IMR-90 (cell line): ENCODE measurements at regions not wholly inside any gene's neighbourhood (a gene's known extent, or its start where the extent isn't known, plus 50 kb on each side); places are given as distances from the start of the nearest gene placed in this dataset.

Source experiments
- ATAC-seq: fragments of 200-7000 bp; cut with Tn5 transposase; 2 replicates; pipeline ENCODE4 v1.9.1; 2020; ENCODE audit warnings: low read depth, mild to moderate bottlenecking, moderate library complexity
- BruUV-seq: library from RNA; stranded (reverse); fragments of 400-500 nt; replicated peaks from 2 replicates; lab custom pipeline; 2021; lab: Mats Ljungman, UMichigan
- CTCF ChIA-PET: fragments of 300-600 bp; formaldehyde crosslinking; extraction: SDS; loops from one replicate; lab custom pipeline; 2021; ENCODE audit warnings: antibody characterized with exemption; lab: Yijun Ruan, JAX
- POLR2A ChIA-PET: fragments of 300-600 bp; sonication (Branson Sonifier 250); formaldehyde crosslinking; loops from one replicate; lab custom pipeline; 2022; ENCODE audit warnings: antibody characterized with exemption; ENCODE audit not compliant: unreplicated experiment; lab: Charles Lee
- DNase-seq: peaks from one replicate; pipeline ENCODE4 v3.0.0; 2013
- H2AFZ ChIP-seq: replicated peaks from 2 replicates; pipeline ENCODE3; 2013; ENCODE audit warnings: low read length, mild to moderate bottlenecking; ENCODE audit not compliant: poor library complexity
- H2AK5ac ChIP-seq: 2 replicates; pipeline ENCODE4 v1.6.1; 2013; ENCODE audit warnings: low read depth, low read length, inconsistent platforms
- H2AK9ac ChIP-seq: replicated peaks from 2 replicates; pipeline ENCODE3; 2013; ENCODE audit warnings: mild to moderate bottlenecking, low read depth, low read length, moderate library complexity; ENCODE audit not compliant: poor library complexity
- H2BK120ac ChIP-seq: 2 replicates; pipeline ENCODE4 v1.6.1; 2013; ENCODE audit warnings: low read depth, low read length, inconsistent platforms
- H2BK15ac ChIP-seq: 3 replicates; pipeline ENCODE4 v1.6.1; 2013; ENCODE audit warnings: low read depth, low read length, inconsistent platforms
- H2BK20ac ChIP-seq: 2 replicates; pipeline ENCODE4 v1.6.1; 2013; ENCODE audit warnings: low read depth, mild to moderate bottlenecking, inconsistent platforms, low read length, moderate library complexity
- H2BK5ac ChIP-seq: 2 replicates; pipeline ENCODE4 v1.6.1; 2013; ENCODE audit warnings: mild to moderate bottlenecking, low read depth, low read length, inconsistent platforms; ENCODE audit not compliant: poor library complexity, severe bottlenecking
- H3K14ac ChIP-seq: replicated peaks from 2 replicates; pipeline ENCODE4 v1.6.1; 2013; ENCODE audit warnings: low read depth, low read length, inconsistent platforms
- H3K18ac ChIP-seq: 2 replicates; pipeline ENCODE4 v1.6.1; 2013; ENCODE audit warnings: low read depth, low read length, control low read depth
- H3K23ac ChIP-seq: 2 replicates; pipeline ENCODE4 v1.6.1; 2013; ENCODE audit warnings: low read depth, low read length, inconsistent platforms
- H3K27ac ChIP-seq: 2 replicates; pipeline ENCODE4 v1.5.1; 2013; ENCODE audit warnings: mild to moderate bottlenecking, control low read depth, low read length; ENCODE audit not compliant: insufficient read depth
- H3K27me3 ChIP-seq: 2 replicates; pipeline ENCODE4 v1.6.1; 2013; ENCODE audit warnings: low read length; ENCODE audit not compliant: control insufficient read depth, insufficient read depth
- H3K36me3 ChIP-seq: 2 replicates; pipeline ENCODE4 v1.6.1; 2013; ENCODE audit warnings: low read length, mixed read lengths; ENCODE audit not compliant: control insufficient read depth, insufficient read depth
- H3K4ac ChIP-seq: 2 replicates; pipeline ENCODE4 v1.6.1; 2013; ENCODE audit warnings: low read depth, low read length, inconsistent platforms
- H3K4me1 ChIP-seq: 2 replicates; pipeline ENCODE4 v1.6.1; 2013; ENCODE audit warnings: low read length, mixed read lengths; ENCODE audit not compliant: control insufficient read depth, insufficient read depth
- H3K4me2 ChIP-seq: 2 replicates; pipeline ENCODE4 v1.6.1; 2013; ENCODE audit warnings: low read depth, mild to moderate bottlenecking, control low read depth, low read length, moderate library complexity
- H3K4me3 ChIP-seq: 2 replicates; pipeline ENCODE4 v1.5.1; 2013; ENCODE audit warnings: low read depth, mild to moderate bottlenecking, control low read depth, low read length, moderate library complexity; ENCODE audit not compliant: insufficient read depth
- H3K56ac ChIP-seq: 2 replicates; pipeline ENCODE4 v1.6.1; 2013; ENCODE audit warnings: low read length, inconsistent platforms; ENCODE audit not compliant: insufficient read depth; ENCODE audit errors: extremely low read depth
- H3K79me1 ChIP-seq, 2 experiments: 2 replicates each; pipeline ENCODE4 v1.6.1; 2013; ENCODE audit warnings: low read length in 2 of 2, inconsistent platforms in 1 of 2, low read depth in 1 of 2
- H3K9ac ChIP-seq: 2 replicates; pipeline ENCODE4 v1.6.1; 2013; ENCODE audit warnings: low read depth, low read length, control low read depth
- H3K9me1 ChIP-seq: 2 replicates; pipeline ENCODE4 v1.6.1; 2013; ENCODE audit warnings: low read length, inconsistent platforms; ENCODE audit not compliant: insufficient read depth
- H3K9me3 ChIP-seq: 2 replicates; pipeline ENCODE4 v1.6.1; 2013; ENCODE audit warnings: low read length; ENCODE audit not compliant: control insufficient read depth, insufficient read depth
- H4K20me1 ChIP-seq: 2 replicates; pipeline ENCODE4 v1.6.1; 2013; ENCODE audit warnings: low read length, inconsistent platforms; ENCODE audit not compliant: insufficient read depth
- H4K5ac ChIP-seq: 2 replicates; pipeline ENCODE4 v1.6.1; 2013; ENCODE audit warnings: mild to moderate bottlenecking, low read depth, low read length, control low read depth
- H4K8ac ChIP-seq, 2 experiments: 2 replicates each; pipeline ENCODE4 v1.6.1; 2013; ENCODE audit warnings: low read depth in 2 of 2, low read length in 2 of 2, control low read depth in 1 of 2, inconsistent platforms in 1 of 2
- H4K91ac ChIP-seq: 2 replicates; pipeline ENCODE4 v1.6.1; 2013; ENCODE audit warnings: low read depth, low read length, inconsistent platforms; ENCODE audit not compliant: insufficient read depth
- CEBPB ChIP-seq: IDR thresholded peaks from 2 replicates; pipeline ENCODE4 v1.6.1; 2012; ENCODE audit warnings: low read depth, low read length, improper control_type of control experiment
- CHD1 ChIP-seq: IDR thresholded peaks from 2 replicates; pipeline ENCODE4 v1.6.1; 2012; ENCODE audit warnings: low read depth, low read length, improper control_type of control experiment
- MAZ ChIP-seq: IDR thresholded peaks from 2 replicates; pipeline ENCODE4 v1.6.1; 2012; ENCODE audit warnings: low read depth, mild to moderate bottlenecking, low read length, improper control_type of control experiment, moderate library complexity, borderline replicate concordance
- RAD21 ChIP-seq: IDR thresholded peaks from 2 replicates; pipeline ENCODE4 v1.6.1; 2012; ENCODE audit warnings: low read length, improper control_type of control experiment
- RCOR1 ChIP-seq: IDR thresholded peaks from 2 replicates; pipeline ENCODE4 v1.6.1; 2012; ENCODE audit warnings: mild to moderate bottlenecking, low read length, improper control_type of control experiment; ENCODE audit not compliant: insufficient replicate concordance
- RFX5 ChIP-seq: IDR thresholded peaks from 2 replicates; pipeline ENCODE4 v1.8.0; 2012; ENCODE audit warnings: low read depth, mild to moderate bottlenecking, low read length, moderate library complexity
- SMC3 ChIP-seq: fragments of 150-350 bp; IDR thresholded peaks from 2 replicates; pipeline ENCODE4 v1.6.1; 2016; ENCODE audit warnings: low read depth, mild to moderate bottlenecking, antibody characterized with exemption, low read length, moderate library complexity
- USF2 ChIP-seq: fragments of 150-350 bp; IDR thresholded peaks from 2 replicates; pipeline ENCODE4 v1.6.1; 2017; ENCODE audit warnings: mild to moderate bottlenecking, antibody characterized with exemption, low read length, low read depth
- WGBS, 2 experiments: methylation state at CpG; one replicate each; pipeline versions ENCODE4 v1.1.5 to v1.1.7; 2013; ENCODE audit warnings: missing lambda C conversion rate in 2 of 2; ENCODE audit not compliant: insufficient read length in 1 of 2; ENCODE audit errors: extremely low coverage in 2 of 2; 5-methylcytosine and 5-hydroxymethylcytosine counted together
- dilution Hi-C: fragments of 300-500 bp; cut with HindIII; formaldehyde crosslinking; loops from one replicate; pipeline ENCODE4 v1.14.3; 2018; ENCODE audit warnings: low sequenced_read_pairs; ENCODE audit not compliant: unreplicated experiment
- in situ Hi-C: fragments of 300-500 bp; cut with MboI; formaldehyde crosslinking; loops from 3 replicates; pipeline ENCODE4 v1.14.3; 2019; ENCODE audit warnings: low sequenced_read_pairs, inconsistent platforms, mixed read lengths
- intact Hi-C: fragments of 100-400 bp; cut with micrococcal nuclease; formaldehyde crosslinking; loops from 2 replicates; pipeline ENCODE4 v1.10.0; 2022
- TF ChIP-seq, protein P1 (sequence below): conservative IDR thresholded peaks from 2 replicates; pipeline ENCODE4 v1.5.1; 2012; ENCODE audit warnings: mild to moderate bottlenecking, low read depth, low read length, improper control_type of control experiment
- TF ChIP-seq, protein P2 (sequence below): fragments of 150-350 bp; IDR thresholded peaks from 2 replicates; pipeline ENCODE4 v1.6.1; 2016; ENCODE audit warnings: low read depth, mild to moderate bottlenecking, low read length, moderate library complexity, borderline replicate concordance

DNA sequence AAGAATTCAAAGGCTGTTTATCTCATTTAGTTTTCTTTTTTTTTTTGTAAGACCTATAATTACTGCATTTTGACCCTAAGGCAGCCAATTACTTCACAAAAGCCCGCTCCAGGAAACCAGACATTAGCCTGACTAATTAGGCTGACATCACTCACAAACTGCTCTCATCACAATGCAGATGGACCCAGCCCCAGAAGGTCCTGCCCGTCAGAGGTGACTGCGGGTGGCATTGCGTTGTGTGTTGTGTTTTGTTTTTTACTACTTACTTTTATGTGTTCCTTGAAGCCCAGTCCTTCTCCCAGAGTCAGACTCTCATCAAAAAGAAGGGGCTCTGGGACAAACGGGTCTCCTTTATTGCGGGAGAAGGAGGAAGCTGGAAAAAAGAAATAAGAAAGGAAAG is 172.2 kb downstream of the HSD17B3 start:
- H2BK5ac ChIP-seq: no peak overlapping the region
- no peak for ATAC-seq
- H3K27ac ChIP-seq: no peak overlapping the region
- no peaks in the 10 kb centered on the region for H3K36me3 ChIP-seq
- intact Hi-C loops (loop anchor here (10.0 kb wide), 1 partner anchor 625 kb away; no protein-coding TSS in a partner anchor), in situ Hi-C loops (no loop called here), dilution Hi-C loops (no loop called here)
- H4K8ac ChIP-seq: no peak overlapping the region
- peaks cover 61% of the 10 kb centered on the region for H3K27me3 ChIP-seq
- H3K56ac ChIP-seq: no peak overlapping the region
- ChIA-PET POLR2A (no interaction called here), CTCF (interaction anchor here (0.5 kb wide), 1 partner anchor 353 kb away, joined by 3 read pairs; no protein-coding TSS in a partner anchor)
- no peaks in the 10 kb centered on the region; the same call in 1 of the 2 replicates for H3K4me1 ChIP-seq
- no peak overlapping the region for H4K91ac ChIP-seq
- BruUV-seq: no TSS peak
- no peaks in the 10 kb centered on the region for H3K79me1 ChIP-seq
- H2BK120ac ChIP-seq: no peak overlapping the region
- no peak overlapping the region for H3K4ac ChIP-seq
- no CpG with 5 or more reads among the region's 6 CpGs for WGBS, 2 experiments
- no peaks in the 10 kb centered on the region for H4K20me1 ChIP-seq
- no peak overlapping the region for H3K4me3 ChIP-seq
- H2AK5ac ChIP-seq: no peak overlapping the region
- no peak overlapping the region for H4K5ac ChIP-seq
- no peak overlapping the region for H3K4me2 ChIP-seq
- no peak overlapping the region for H2BK20ac ChIP-seq
- H3K18ac ChIP-seq: no peak overlapping the region
- no peak overlapping the region for H3K23ac ChIP-seq
- H3K9me1 ChIP-seq: no peaks in the 10 kb centered on the region
- H3K9me3 ChIP-seq: no peaks in the 10 kb centered on the region
- H2BK15ac ChIP-seq: no peak overlapping the region
- no peak overlapping the region for H3K14ac ChIP-seq
- H2AFZ ChIP-seq: no peak overlapping the region
- no peak overlapping the region for H2AK9ac ChIP-seq
- H3K9ac ChIP-seq: no peak overlapping the region
- DNase-seq: no peak
- no peak for TF ChIP-seq RAD21
- no peak for TF ChIP-seq MAZ
- no peak for TF ChIP-seq RFX5
- TF ChIP-seq, protein P1, sequence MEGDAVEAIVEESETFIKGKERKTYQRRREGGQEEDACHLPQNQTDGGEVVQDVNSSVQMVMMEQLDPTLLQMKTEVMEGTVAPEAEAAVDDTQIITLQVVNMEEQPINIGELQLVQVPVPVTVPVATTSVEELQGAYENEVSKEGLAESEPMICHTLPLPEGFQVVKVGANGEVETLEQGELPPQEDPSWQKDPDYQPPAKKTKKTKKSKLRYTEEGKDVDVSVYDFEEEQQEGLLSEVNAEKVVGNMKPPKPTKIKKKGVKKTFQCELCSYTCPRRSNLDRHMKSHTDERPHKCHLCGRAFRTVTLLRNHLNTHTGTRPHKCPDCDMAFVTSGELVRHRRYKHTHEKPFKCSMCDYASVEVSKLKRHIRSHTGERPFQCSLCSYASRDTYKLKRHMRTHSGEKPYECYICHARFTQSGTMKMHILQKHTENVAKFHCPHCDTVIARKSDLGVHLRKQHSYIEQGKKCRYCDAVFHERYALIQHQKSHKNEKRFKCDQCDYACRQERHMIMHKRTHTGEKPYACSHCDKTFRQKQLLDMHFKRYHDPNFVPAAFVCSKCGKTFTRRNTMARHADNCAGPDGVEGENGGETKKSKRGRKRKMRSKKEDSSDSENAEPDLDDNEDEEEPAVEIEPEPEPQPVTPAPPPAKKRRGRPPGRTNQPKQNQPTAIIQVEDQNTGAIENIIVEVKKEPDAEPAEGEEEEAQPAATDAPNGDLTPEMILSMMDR: no peak
- TF ChIP-seq USF2: no peak
- no peak for TF ChIP-seq SMC3
- TF ChIP-seq RCOR1: no peak
- TF ChIP-seq CHD1: no peak
- TF ChIP-seq, protein P2, sequence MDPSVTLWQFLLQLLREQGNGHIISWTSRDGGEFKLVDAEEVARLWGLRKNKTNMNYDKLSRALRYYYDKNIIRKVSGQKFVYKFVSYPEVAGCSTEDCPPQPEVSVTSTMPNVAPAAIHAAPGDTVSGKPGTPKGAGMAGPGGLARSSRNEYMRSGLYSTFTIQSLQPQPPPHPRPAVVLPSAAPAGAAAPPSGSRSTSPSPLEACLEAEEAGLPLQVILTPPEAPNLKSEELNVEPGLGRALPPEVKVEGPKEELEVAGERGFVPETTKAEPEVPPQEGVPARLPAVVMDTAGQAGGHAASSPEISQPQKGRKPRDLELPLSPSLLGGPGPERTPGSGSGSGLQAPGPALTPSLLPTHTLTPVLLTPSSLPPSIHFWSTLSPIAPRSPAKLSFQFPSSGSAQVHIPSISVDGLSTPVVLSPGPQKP: no peak
- no peak for TF ChIP-seq CEBPB
